ENCODE measurements at regions not wholly inside any gene's neighbourhood (a gene's known extent, or its start where the extent isn't known, plus 50 kb on each side); places are given as distances from the start of the nearest gene placed in this dataset.

DNA sequence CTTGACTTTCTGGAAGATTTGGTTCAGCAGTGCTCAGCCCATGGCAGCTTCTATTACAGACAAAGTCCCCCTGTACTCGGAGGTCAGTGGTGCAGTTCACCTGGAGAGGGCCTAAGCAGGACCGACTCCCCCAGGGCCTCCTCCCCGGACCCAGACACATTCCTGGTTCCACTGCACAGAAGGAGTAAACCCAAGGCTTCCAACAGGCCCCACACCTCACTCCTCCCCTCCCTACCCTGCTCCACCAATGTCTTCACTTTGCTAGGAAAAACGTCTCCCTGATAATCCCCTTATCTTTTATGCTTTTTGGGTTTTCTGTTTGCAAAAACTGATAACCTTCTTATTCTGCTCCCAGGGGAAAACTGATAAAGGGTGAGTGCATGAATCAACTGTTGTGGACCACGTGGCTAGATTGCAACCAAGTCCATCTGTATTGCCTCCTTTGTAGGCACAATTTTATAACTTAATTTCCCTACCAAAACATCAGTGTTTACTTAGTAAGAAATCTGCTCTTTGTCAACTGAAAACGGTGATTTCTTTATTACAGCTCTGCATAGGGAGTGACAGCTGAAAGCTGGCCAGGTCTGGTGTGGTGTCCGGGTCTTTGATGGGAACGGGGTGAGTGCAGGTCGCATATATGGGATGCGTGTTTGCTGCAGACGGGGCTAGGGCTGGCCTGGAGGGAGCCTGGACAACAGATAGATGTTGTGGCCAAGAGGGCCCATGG lies 202.5 kb downstream of the GLI2 start:
- TF ChIP-seq RAD21 (IDR thresholded peaks at IDR 0.05; ENCODE audit: low read depth) = no peak
- no peak for TF ChIP-seq ZBTB7A (IDR thresholded peaks at IDR 0.05; ENCODE audit: low read depth)
- no peak for TF ChIP-seq TAF1 (IDR thresholded peaks at IDR 0.05; ENCODE audit: low read depth)
- TF ChIP-seq, protein P1, sequence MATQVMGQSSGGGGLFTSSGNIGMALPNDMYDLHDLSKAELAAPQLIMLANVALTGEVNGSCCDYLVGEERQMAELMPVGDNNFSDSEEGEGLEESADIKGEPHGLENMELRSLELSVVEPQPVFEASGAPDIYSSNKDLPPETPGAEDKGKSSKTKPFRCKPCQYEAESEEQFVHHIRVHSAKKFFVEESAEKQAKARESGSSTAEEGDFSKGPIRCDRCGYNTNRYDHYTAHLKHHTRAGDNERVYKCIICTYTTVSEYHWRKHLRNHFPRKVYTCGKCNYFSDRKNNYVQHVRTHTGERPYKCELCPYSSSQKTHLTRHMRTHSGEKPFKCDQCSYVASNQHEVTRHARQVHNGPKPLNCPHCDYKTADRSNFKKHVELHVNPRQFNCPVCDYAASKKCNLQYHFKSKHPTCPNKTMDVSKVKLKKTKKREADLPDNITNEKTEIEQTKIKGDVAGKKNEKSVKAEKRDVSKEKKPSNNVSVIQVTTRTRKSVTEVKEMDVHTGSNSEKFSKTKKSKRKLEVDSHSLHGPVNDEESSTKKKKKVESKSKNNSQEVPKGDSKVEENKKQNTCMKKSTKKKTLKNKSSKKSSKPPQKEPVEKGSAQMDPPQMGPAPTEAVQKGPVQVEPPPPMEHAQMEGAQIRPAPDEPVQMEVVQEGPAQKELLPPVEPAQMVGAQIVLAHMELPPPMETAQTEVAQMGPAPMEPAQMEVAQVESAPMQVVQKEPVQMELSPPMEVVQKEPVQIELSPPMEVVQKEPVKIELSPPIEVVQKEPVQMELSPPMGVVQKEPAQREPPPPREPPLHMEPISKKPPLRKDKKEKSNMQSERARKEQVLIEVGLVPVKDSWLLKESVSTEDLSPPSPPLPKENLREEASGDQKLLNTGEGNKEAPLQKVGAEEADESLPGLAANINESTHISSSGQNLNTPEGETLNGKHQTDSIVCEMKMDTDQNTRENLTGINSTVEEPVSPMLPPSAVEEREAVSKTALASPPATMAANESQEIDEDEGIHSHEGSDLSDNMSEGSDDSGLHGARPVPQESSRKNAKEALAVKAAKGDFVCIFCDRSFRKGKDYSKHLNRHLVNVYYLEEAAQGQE (IDR thresholded peaks at IDR 0.05; ENCODE audit: low read depth) = no peak

GRCh38 chr2:120939595-120940318 lies 204.1 kb downstream of the GLI2 start:
- TF ChIP-seq CREB1 (IDR thresholded peaks at IDR 0.05; ENCODE audit: low read depth) (no peak), ZBTB7A (IDR thresholded peaks at IDR 0.05; ENCODE audit: low read depth) (no peak), YY1 (IDR thresholded peaks at IDR 0.05; ENCODE audit: low read depth) (no peak), TEAD4 (IDR thresholded peaks at IDR 0.05) (no peak), RAD21 (IDR thresholded peaks at IDR 0.05; ENCODE audit: low read depth) (no peak), FOXM1 (IDR thresholded peaks at IDR 0.05; ENCODE audit: borderline replicate concordance, low read depth) (no peak), CEBPB (IDR thresholded peaks at IDR 0.05) (no peak), TCF12 (IDR thresholded peaks at IDR 0.05; ENCODE audit: low read depth) (no peak), TAF1 (IDR thresholded peaks at IDR 0.05; ENCODE audit: low read depth) (no peak), EP300 (IDR thresholded peaks at IDR 0.05; ENCODE audit: borderline replicate concordance) (no peak), EGR1 (IDR thresholded peaks at IDR 0.05) (no peak), NFIC (IDR thresholded peaks at IDR 0.05) (no peak)
- TF ChIP-seq, protein P1 (IDR thresholded peaks at IDR 0.05; ENCODE audit: low read depth) = no peak
- TF ChIP-seq, protein P2, sequence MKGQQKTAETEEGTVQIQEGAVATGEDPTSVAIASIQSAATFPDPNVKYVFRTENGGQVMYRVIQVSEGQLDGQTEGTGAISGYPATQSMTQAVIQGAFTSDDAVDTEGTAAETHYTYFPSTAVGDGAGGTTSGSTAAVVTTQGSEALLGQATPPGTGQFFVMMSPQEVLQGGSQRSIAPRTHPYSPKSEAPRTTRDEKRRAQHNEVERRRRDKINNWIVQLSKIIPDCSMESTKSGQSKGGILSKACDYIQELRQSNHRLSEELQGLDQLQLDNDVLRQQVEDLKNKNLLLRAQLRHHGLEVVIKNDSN (IDR thresholded peaks at IDR 0.05) = no peak
- TF ChIP-seq, protein P3, sequence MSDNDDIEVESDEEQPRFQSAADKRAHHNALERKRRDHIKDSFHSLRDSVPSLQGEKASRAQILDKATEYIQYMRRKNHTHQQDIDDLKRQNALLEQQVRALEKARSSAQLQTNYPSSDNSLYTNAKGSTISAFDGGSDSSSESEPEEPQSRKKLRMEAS (IDR thresholded peaks at IDR 0.05) = no peak

DNA sequence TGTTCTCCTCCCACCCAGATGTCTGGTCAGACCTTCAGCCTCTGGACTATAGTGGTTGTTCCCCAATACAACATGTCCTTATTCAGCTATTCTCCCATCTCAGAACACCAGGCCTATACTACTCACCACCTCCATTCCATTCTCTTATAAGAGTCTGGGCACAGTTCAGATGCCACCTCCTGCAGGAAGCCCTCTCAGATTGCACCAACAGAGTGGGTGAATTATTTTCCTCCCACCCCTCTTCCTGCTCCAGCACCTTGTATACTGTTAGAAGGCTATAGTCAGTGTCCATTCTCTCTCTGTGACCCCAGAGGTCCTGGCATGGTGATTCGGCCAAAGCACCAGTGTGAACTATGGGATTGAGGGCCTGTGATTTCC lies 204.6 kb downstream of the GLI2 start:
- TF ChIP-seq EGR1 (IDR thresholded peaks at IDR 0.05) = no peak
- no peak for TF ChIP-seq FOXM1 (IDR thresholded peaks at IDR 0.05; ENCODE audit: borderline replicate concordance, low read depth)
- TF ChIP-seq, protein P1 (IDR thresholded peaks at IDR 0.05; ENCODE audit: low read depth) = no peak
- TF ChIP-seq ZBTB7A (IDR thresholded peaks at IDR 0.05; ENCODE audit: low read depth) = no peak
- no peak for TF ChIP-seq CEBPB (IDR thresholded peaks at IDR 0.05)
- no peak for TF ChIP-seq TCF12 (IDR thresholded peaks at IDR 0.05; ENCODE audit: low read depth)
- no peak for TF ChIP-seq TEAD4 (IDR thresholded peaks at IDR 0.05)
- TF ChIP-seq NFIC (IDR thresholded peaks at IDR 0.05) = no peak
- TF ChIP-seq RAD21 (IDR thresholded peaks at IDR 0.05; ENCODE audit: low read depth) = no peak
- no peak for TF ChIP-seq EP300 (IDR thresholded peaks at IDR 0.05; ENCODE audit: borderline replicate concordance)
- TF ChIP-seq, protein P3 (IDR thresholded peaks at IDR 0.05) = no peak
- TF ChIP-seq, protein P2 (IDR thresholded peaks at IDR 0.05) = no peak
- no peak for TF ChIP-seq TAF1 (IDR thresholded peaks at IDR 0.05; ENCODE audit: low read depth)
- TF ChIP-seq CREB1 (IDR thresholded peaks at IDR 0.05; ENCODE audit: low read depth) = no peak
- no peak for TF ChIP-seq YY1 (IDR thresholded peaks at IDR 0.05; ENCODE audit: low read depth)

- TF ChIP-seq, protein P3 (IDR thresholded peaks at IDR 0.05) = no peak
- TF ChIP-seq NFIC (IDR thresholded peaks at IDR 0.05) (no peak), EGR1 (IDR thresholded peaks at IDR 0.05) (no peak), CREB1 (IDR thresholded peaks at IDR 0.05; ENCODE audit: low read depth) (no peak), RAD21 (IDR thresholded peaks at IDR 0.05; ENCODE audit: low read depth) (no peak), FOXM1 (IDR thresholded peaks at IDR 0.05; ENCODE audit: borderline replicate concordance, low read depth) (no peak), YY1 (IDR thresholded peaks at IDR 0.05; ENCODE audit: low read depth) (no peak), TCF12 (IDR thresholded peaks at IDR 0.05; ENCODE audit: low read depth) (no peak), CEBPB (IDR thresholded peaks at IDR 0.05) (no peak), TEAD4 (IDR thresholded peaks at IDR 0.05) (no peak), EP300 (IDR thresholded peaks at IDR 0.05; ENCODE audit: borderline replicate concordance) (no peak), ZBTB7A (IDR thresholded peaks at IDR 0.05; ENCODE audit: low read depth) (no peak), TAF1 (IDR thresholded peaks at IDR 0.05; ENCODE audit: low read depth) (no peak)
- TF ChIP-seq, protein P1 (IDR thresholded peaks at IDR 0.05; ENCODE audit: low read depth) = no peak
- TF ChIP-seq, protein P2 (IDR thresholded peaks at IDR 0.05) = no peak
These were observed 205.1 kb downstream of the GLI2 start for GRCh38 chr2:120940726-120941256.
